ENCODE measurements at regions not wholly inside any gene's neighbourhood (a gene's known extent, or its start where the extent isn't known, plus 50 kb on each side); places are given as distances from the start of the nearest gene placed in this dataset.

GRCh38 chrX:20596856-20597255 is 330.1 kb upstream of the RPS6KA3 start:
- no peak for DNase-seq

GRCh38 chrX:20595928-20596575 is 329.3 kb upstream of the RPS6KA3 start:
- DNase-seq: no peak

GRCh38 chrX:20594985-20595384 is 328.3 kb upstream of the RPS6KA3 start:
- DNase-seq: no peak

GRCh38 chrX:20593836-20594235 is 327.1 kb upstream of the RPS6KA3 start:
- DNase-seq: no peak

- DNase-seq: no peak
Observed at GRCh38 chrX:20593402-20593801, 326.7 kb upstream of the RPS6KA3 start.

GRCh38 chrX:20591246-20591645 is 324.5 kb upstream of the RPS6KA3 start:
- DNase-seq: no peak

- DNase-seq: no peak
Observed at GRCh38 chrX:20585782-20586181, 319.1 kb upstream of the RPS6KA3 start.

GRCh38 chrX:20571611-20572010 is 304.9 kb upstream of the RPS6KA3 start:
- DNase-seq: no peak

GRCh38 chrX:20567108-20567507 is 300.4 kb upstream of the RPS6KA3 start:
- DNase-seq: no peak

- no peak for DNase-seq
Observed at GRCh38 chrX:20547611-20548051, 280.9 kb upstream of the RPS6KA3 start.

- no peak for DNase-seq
Observed at GRCh38 chrX:20545538-20545937, 278.8 kb upstream of the RPS6KA3 start.

- DNase-seq: no peak
Observed at GRCh38 chrX:20542072-20542471, 275.4 kb upstream of the RPS6KA3 start.

GRCh38 chrX:20538974-20539373 is 272.3 kb upstream of the RPS6KA3 start:
- no peak for DNase-seq

GRCh38 chrX:20531667-20532066 is 265.0 kb upstream of the RPS6KA3 start:
- no peak for DNase-seq

- DNase-seq: peak; percentile 61
Observed at GRCh38 chrX:20530406-20530921, 263.8 kb upstream of the RPS6KA3 start.

- no peak for DNase-seq
Observed at GRCh38 chrX:20529711-20530110, 263.0 kb upstream of the RPS6KA3 start.

- no peak for DNase-seq
Observed at GRCh38 chrX:20529301-20529700, 262.6 kb upstream of the RPS6KA3 start.

GRCh38 chrX:20527558-20528011 is 260.9 kb upstream of the RPS6KA3 start:
- DNase-seq: peak; percentile 35

GRCh38 chrX:20527041-20527440 is 260.3 kb upstream of the RPS6KA3 start:
- no peak for DNase-seq

- peak; percentile 19 for DNase-seq
Observed at GRCh38 chrX:20523626-20524312, 257.1 kb upstream of the RPS6KA3 start.

- no peak for DNase-seq
Observed at GRCh38 chrX:20522420-20522819, 255.7 kb upstream of the RPS6KA3 start.

GRCh38 chrX:20521222-20521621 is 254.5 kb upstream of the RPS6KA3 start:
- no peak for DNase-seq

- no peak for DNase-seq
Observed at GRCh38 chrX:20519826-20520225, 253.1 kb upstream of the RPS6KA3 start.

- no peak for DNase-seq
Observed at GRCh38 chrX:20519146-20519545, 252.4 kb upstream of the RPS6KA3 start.
